HEK293T (cell line): ENCODE measurements at regions not wholly inside any gene's neighbourhood (a gene's known extent, or its start where the extent isn't known, plus 50 kb on each side); places are given as distances from the start of the nearest gene placed in this dataset.

ENCODE experiments used
- ELF4 ChIP-seq: fragments of 450-650 bp; IDR thresholded peaks from 2 replicates; pipeline ENCODE4 v1.6.1; 2017; ENCODE audit warnings: antibody characterized with exemption
- FOXA1 ChIP-seq: fragments of 450-650 bp; IDR thresholded peaks from 2 replicates; pipeline ENCODE4 v1.6.1; 2016; ENCODE audit warnings: mild to moderate bottlenecking
- NFRKB ChIP-seq: fragments of 450-650 bp; IDR thresholded peaks from 2 replicates; pipeline ENCODE4 v1.6.1; 2016; ENCODE audit warnings: mild to moderate bottlenecking, moderate library complexity
- SP1 ChIP-seq: fragments of 450-650 bp; IDR thresholded peaks from 2 replicates; pipeline ENCODE4 v1.6.1; 2017
- TARDBP ChIP-seq: fragments of 450-650 bp; IDR thresholded peaks from 2 replicates; pipeline ENCODE4 v1.6.1; 2016

GRCh38 chr10:128185627-128186026, 59.4 kb upstream of the MKI67 start:
- TF ChIP-seq FOXA1 (no peak), ELF4 (no peak), NFRKB (no peak), SP1 (no peak), TARDBP (no peak)
